ENCODE measurements at regions not wholly inside any gene's neighbourhood (a gene's known extent, or its start where the extent isn't known, plus 50 kb on each side); places are given as distances from the start of the nearest gene placed in this dataset.

DNA sequence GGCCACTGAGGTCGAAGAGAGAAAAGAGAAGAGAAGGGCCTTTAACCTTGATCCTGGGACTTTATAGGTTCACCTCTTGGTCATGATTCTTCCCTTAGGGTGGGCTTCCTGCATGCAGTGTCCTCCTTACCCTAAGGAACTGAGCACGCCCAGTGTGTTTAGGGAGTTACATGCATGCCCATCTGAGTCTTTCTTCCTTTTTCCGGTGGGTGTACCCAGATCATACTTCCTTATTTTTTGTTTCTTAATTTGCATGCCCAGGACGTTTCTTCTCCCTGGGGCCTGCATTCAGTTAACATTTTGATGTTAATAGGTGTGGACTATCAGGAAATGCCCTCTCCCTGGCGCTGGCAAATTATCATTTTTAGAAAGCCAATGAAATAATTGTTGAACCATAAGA, 91.5 kb downstream of the HTR1B start:
- H3K36me3 ChIP-seq (ENCODE audit: insufficient read depth, low read length, poor library complexity, severe bottlenecking): no peaks in the 10 kb centered on the region
- H3K4me3 ChIP-seq (ENCODE audit: low read depth, low read length, poor library complexity, severe bottlenecking): no peak overlapping the region
- H3K27me3 ChIP-seq (replicated peaks; ENCODE audit: insufficient read depth, low read depth, low read length, poor library complexity): no peaks in the 10 kb centered on the region
- TF ChIP-seq EZH2 (IDR thresholded peaks at IDR 0.05; ENCODE audit: borderline replicate concordance, low read depth, low read length, poor library complexity, severe bottlenecking) (no peak), CTCF (conservative IDR thresholded peaks at IDR 0.05; ENCODE audit: low read depth, low read length) (no peak)
- intact Hi-C loops (cut with micrococcal nuclease; ENCODE audit: unreplicated experiment): no loop called here
- H3K9me3 ChIP-seq (ENCODE audit: low read depth, low read length, poor library complexity, severe bottlenecking): no peaks in the 10 kb centered on the region
- no peaks in the 10 kb centered on the region for H3K4me1 ChIP-seq (ENCODE audit: insufficient read depth, low read length, poor library complexity, severe bottlenecking)
- no TSS peak for BruUV-seq (replicated peaks)
- CTCF ChIA-PET: no interaction called here
- POLR2A ChIA-PET (ENCODE audit: low non-redundant PET): no interaction called here
- no peak overlapping the region for H3K27ac ChIP-seq (ENCODE audit: low read depth, low read length, poor library complexity, severe bottlenecking)
- no peak for DNase-seq (ENCODE audit: low spot score)

DNA sequence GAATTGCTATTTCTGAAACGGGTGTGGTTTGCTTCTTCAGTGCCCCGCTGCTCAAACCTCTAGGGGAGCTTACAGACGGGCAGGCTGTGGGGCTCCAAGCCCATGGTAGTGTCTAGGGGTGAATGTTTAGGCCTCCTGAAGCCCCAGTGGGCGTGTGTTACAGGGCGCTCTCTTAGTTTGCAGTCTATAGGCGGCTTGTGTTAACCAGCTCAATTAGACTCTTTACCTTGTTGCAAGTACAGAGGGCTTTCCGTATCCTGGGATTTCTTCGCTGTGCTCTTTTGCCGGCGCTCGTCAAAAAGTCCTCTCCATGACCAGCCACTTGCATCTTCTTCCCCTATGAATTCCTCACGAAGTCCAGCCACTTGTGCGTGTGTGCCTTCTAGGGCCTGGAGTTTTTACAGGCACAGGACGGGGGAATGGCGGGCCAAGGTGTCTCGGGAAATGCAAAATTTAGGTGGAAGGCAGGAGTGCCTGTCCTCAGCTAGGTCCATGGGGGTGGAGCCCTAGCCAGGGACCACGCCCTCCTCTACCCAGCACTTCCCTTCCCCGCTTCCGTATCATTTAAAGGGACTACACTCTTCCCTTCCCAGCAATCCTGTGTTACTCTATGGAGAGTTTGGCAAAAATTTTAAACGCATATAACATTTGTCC, 94.5 kb downstream of the HTR1B start:
- TF ChIP-seq EZH2 (IDR thresholded peaks at IDR 0.05; ENCODE audit: borderline replicate concordance, low read depth, low read length, poor library complexity, severe bottlenecking) (no peak), CTCF (conservative IDR thresholded peaks at IDR 0.05; ENCODE audit: low read depth, low read length) (no peak)
- no TSS peak for BruUV-seq (replicated peaks)
- Histone ChIP-seq H3K36me3 (ENCODE audit: insufficient read depth, low read length, poor library complexity, severe bottlenecking) (no peaks in the 10 kb centered on the region), H3K27ac (ENCODE audit: low read depth, low read length, poor library complexity, severe bottlenecking) (no peak overlapping the region), H3K27me3 (replicated peaks; ENCODE audit: insufficient read depth, low read depth, low read length, poor library complexity) (no peaks in the 10 kb centered on the region), H3K9me3 (ENCODE audit: low read depth, low read length, poor library complexity, severe bottlenecking) (no peaks in the 10 kb centered on the region), H3K4me3 (ENCODE audit: low read depth, low read length, poor library complexity, severe bottlenecking) (no peak overlapping the region), H3K4me1 (ENCODE audit: insufficient read depth, low read length, poor library complexity, severe bottlenecking) (no peaks in the 10 kb centered on the region)
- ChIA-PET POLR2A (ENCODE audit: low non-redundant PET) (no interaction called here), CTCF (no interaction called here)
- no peak for DNase-seq (ENCODE audit: low spot score)
- intact Hi-C loops (cut with micrococcal nuclease; ENCODE audit: unreplicated experiment): no loop called here

GRCh38 chr6:77366798-77367197, 96.5 kb downstream of the HTR1B start:
- POLR2A ChIA-PET (ENCODE audit: low non-redundant PET): no interaction called here
- no TSS peak for BruUV-seq (replicated peaks)
- intact Hi-C loops (cut with micrococcal nuclease; ENCODE audit: unreplicated experiment): no loop called here
- Histone ChIP-seq H3K4me3 (ENCODE audit: low read depth, low read length, poor library complexity, severe bottlenecking) (no peak overlapping the region), H3K36me3 (ENCODE audit: insufficient read depth, low read length, poor library complexity, severe bottlenecking) (no peaks in the 10 kb centered on the region), H3K27me3 (replicated peaks; ENCODE audit: insufficient read depth, low read depth, low read length, poor library complexity) (no peaks in the 10 kb centered on the region), H3K9me3 (ENCODE audit: low read depth, low read length, poor library complexity, severe bottlenecking) (no peaks in the 10 kb centered on the region), H3K4me1 (ENCODE audit: insufficient read depth, low read length, poor library complexity, severe bottlenecking) (no peaks in the 10 kb centered on the region), H3K27ac (ENCODE audit: low read depth, low read length, poor library complexity, severe bottlenecking) (no peak overlapping the region)
- DNase-seq (ENCODE audit: low spot score): no peak
- TF ChIP-seq CTCF (conservative IDR thresholded peaks at IDR 0.05; ENCODE audit: low read depth, low read length): no peak
- TF ChIP-seq EZH2 (IDR thresholded peaks at IDR 0.05; ENCODE audit: borderline replicate concordance, low read depth, low read length, poor library complexity, severe bottlenecking): no peak
- CTCF ChIA-PET: no interaction called here

Data from A673 (cell line).